ENCODE measurements at regions not wholly inside any gene's neighbourhood (a gene's known extent, or its start where the extent isn't known, plus 50 kb on each side); places are given as distances from the start of the nearest gene placed in this dataset.

DNA sequence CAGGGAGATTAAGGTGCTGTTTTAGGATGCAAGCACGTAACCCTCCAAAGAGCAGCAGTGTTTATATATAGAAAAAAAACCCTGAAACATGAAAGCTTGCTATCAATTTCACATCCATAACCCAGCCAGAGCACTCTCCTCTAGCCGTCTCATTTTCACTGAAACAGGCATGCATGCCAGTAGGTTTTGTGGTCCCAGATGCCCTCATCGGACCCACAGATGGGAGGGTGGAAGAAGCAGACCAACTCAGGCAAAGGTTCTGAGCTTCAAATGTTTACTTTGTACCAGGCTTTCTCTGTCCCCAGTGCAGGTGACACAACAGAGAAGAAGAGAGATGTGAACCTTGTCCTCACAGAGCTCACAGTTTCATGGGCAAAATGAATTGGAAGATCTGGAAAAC is 127.4 kb upstream of the ATP10B start:
- no peaks in the 10 kb centered on the region for H3K9me3 ChIP-seq (ENCODE audit: insufficient read depth, low read length)
- no peaks in the 10 kb centered on the region for H3K4me1 ChIP-seq (ENCODE audit: insufficient read depth, insufficient read length)
- no peak overlapping the region for H3K4me3 ChIP-seq (ENCODE audit: insufficient read length, low read depth)
- no peak overlapping the region for H3K9ac ChIP-seq (ENCODE audit: insufficient read length, low read depth)
- no peaks in the 10 kb centered on the region for H3K36me3 ChIP-seq (ENCODE audit: insufficient read depth, insufficient read length, low read length)
- no peak for TF ChIP-seq ZNF274 (IDR thresholded peaks at IDR 0.05; ENCODE audit: low read depth, low read length)
- TF ChIP-seq SUZ12 (IDR thresholded peaks at IDR 0.05; ENCODE audit: extremely low read depth, insufficient read depth, insufficient read length): no peak
- no peak for TF ChIP-seq YY1 (IDR thresholded peaks at IDR 0.05; ENCODE audit: insufficient read depth, insufficient read length)
- H3K27me3 ChIP-seq (ENCODE audit: insufficient read depth, insufficient read length): no peaks in the 10 kb centered on the region
- DNase-seq (ENCODE audit: low read depth, low spot score): no peak

DNA sequence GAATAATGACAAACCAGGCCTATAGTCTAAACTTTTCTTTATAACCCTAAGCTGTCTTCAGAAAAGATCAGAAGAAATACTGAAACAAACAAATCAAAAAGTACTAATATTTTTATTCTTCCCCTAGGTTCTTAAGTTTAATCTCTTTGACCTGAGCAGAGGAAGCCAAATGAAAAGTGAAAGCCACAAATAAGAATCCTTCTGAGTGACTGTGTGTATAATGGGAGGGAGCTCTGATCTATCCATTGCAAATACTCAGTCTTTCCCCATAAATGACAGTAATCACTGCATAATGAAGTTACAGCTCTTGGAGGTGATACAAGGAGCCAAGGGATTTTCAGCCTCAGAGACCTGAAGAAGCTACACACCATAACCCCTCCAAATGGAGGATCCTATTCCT is 126.9 kb upstream of the ATP10B start:
- no peak for DNase-seq (ENCODE audit: low read depth, low spot score)
- Histone ChIP-seq H3K9ac (ENCODE audit: insufficient read length, low read depth) (no peak overlapping the region), H3K4me1 (ENCODE audit: insufficient read depth, insufficient read length) (no peaks in the 10 kb centered on the region), H3K9me3 (ENCODE audit: insufficient read depth, low read length) (no peaks in the 10 kb centered on the region), H3K27me3 (ENCODE audit: insufficient read depth, insufficient read length) (no peaks in the 10 kb centered on the region), H3K36me3 (ENCODE audit: insufficient read depth, insufficient read length, low read length) (no peaks in the 10 kb centered on the region), H3K4me3 (ENCODE audit: insufficient read length, low read depth) (no peak overlapping the region)
- TF ChIP-seq SUZ12 (IDR thresholded peaks at IDR 0.05; ENCODE audit: extremely low read depth, insufficient read depth, insufficient read length): no peak
- TF ChIP-seq YY1 (IDR thresholded peaks at IDR 0.05; ENCODE audit: insufficient read depth, insufficient read length): no peak
- no peak for TF ChIP-seq ZNF274 (IDR thresholded peaks at IDR 0.05; ENCODE audit: low read depth, low read length)

DNA sequence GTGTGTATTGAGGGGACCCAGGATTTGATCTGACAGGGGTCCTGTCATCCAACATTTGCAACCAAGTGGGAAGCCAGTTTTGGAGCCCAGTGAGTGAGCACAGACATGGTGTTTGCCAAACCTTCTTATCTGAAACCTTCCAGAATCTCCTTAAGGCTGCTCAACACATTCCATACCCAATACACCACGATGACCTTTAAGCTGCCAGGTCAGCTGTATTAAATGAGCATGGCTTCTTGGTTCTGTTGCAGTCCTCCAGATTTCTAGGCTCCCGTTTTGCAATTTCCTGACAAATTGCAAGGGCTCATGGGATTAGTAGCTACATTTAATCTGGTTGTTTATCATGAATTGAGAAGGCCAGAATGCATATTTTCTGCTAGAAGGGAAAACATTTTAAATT is 124.2 kb upstream of the ATP10B start:
- Histone ChIP-seq H3K4me3 (ENCODE audit: insufficient read length, low read depth) (no peak overlapping the region), H3K36me3 (ENCODE audit: insufficient read depth, insufficient read length, low read length) (no peaks in the 10 kb centered on the region), H3K9ac (ENCODE audit: insufficient read length, low read depth) (no peak overlapping the region), H3K27me3 (ENCODE audit: insufficient read depth, insufficient read length) (no peaks in the 10 kb centered on the region), H3K4me1 (ENCODE audit: insufficient read depth, insufficient read length) (no peaks in the 10 kb centered on the region), H3K9me3 (ENCODE audit: insufficient read depth, low read length) (no peaks in the 10 kb centered on the region)
- no peak for DNase-seq (ENCODE audit: low read depth, low spot score)
- TF ChIP-seq SUZ12 (IDR thresholded peaks at IDR 0.05; ENCODE audit: extremely low read depth, insufficient read depth, insufficient read length) (no peak), YY1 (IDR thresholded peaks at IDR 0.05; ENCODE audit: insufficient read depth, insufficient read length) (no peak), ZNF274 (IDR thresholded peaks at IDR 0.05; ENCODE audit: low read depth, low read length) (no peak)

DNA sequence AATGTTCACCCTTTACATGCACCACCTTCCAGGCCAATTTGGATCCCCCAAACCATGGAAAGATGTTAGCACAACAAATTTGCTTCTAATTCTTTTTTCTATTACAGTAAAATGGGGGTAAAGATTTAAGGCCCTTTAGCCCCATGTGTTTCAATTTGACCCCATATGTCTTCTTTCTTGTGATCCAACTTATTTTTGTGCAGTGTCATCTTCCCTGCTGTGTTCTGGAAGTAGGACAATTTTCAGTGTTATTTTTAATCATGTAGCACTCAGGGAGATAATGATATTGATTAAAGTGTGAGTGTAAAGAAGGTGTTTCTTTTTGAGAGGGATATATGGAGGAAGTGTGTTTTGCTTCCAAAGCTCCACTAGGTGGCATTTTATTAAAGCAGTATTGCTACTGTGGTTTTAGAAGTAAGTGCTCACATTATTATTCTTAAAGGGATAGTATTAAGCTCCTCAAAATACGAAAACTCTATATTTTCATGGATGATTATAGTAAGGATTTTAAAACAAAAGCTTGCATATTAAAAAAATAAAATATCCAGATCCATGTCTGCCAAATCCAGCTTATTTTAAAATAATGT is 118.7 kb upstream of the ATP10B start:
- TF ChIP-seq SUZ12 (IDR thresholded peaks at IDR 0.05; ENCODE audit: extremely low read depth, insufficient read depth, insufficient read length) (no peak), YY1 (IDR thresholded peaks at IDR 0.05; ENCODE audit: insufficient read depth, insufficient read length) (no peak), ZNF274 (IDR thresholded peaks at IDR 0.05; ENCODE audit: low read depth, low read length) (no peak)
- no peak for DNase-seq (ENCODE audit: low read depth, low spot score)

DNA sequence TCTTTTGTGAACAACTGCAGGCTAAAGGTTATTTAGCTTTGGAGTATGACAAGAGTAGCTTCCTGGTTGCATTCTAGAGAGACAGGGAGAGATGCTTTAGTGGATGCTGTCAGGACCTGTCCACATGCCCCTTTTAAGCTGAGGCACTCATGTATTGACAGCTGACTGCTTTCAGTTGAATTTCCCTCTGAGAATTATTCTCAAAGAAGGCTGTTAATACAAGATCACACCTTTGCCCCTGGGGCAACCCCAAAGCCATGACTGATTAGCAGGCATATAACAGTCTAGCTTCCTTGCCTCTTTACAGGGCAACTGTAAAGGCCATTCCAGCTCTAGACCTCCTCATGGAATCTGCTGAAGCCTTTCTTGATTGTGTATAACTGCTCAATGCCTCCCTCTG is 117.6 kb upstream of the ATP10B start:
- TF ChIP-seq SUZ12 (IDR thresholded peaks at IDR 0.05; ENCODE audit: extremely low read depth, insufficient read depth, insufficient read length) (no peak), YY1 (IDR thresholded peaks at IDR 0.05; ENCODE audit: insufficient read depth, insufficient read length) (no peak), ZNF274 (IDR thresholded peaks at IDR 0.05; ENCODE audit: low read depth, low read length) (no peak)
- H3K27me3 ChIP-seq (ENCODE audit: insufficient read depth, insufficient read length): no peaks in the 10 kb centered on the region
- H3K9ac ChIP-seq (ENCODE audit: insufficient read length, low read depth): no peak overlapping the region
- no peak overlapping the region for H3K4me3 ChIP-seq (ENCODE audit: insufficient read length, low read depth)
- no peaks in the 10 kb centered on the region for H3K36me3 ChIP-seq (ENCODE audit: insufficient read depth, insufficient read length, low read length)
- H3K4me1 ChIP-seq (ENCODE audit: insufficient read depth, insufficient read length): no peaks in the 10 kb centered on the region
- DNase-seq (ENCODE audit: low read depth, low spot score): no peak
- no peaks in the 10 kb centered on the region for H3K9me3 ChIP-seq (ENCODE audit: insufficient read depth, low read length)

More for the DNA sequence above, 118.7 kb upstream of the ATP10B start:
- Histone ChIP-seq H3K27me3 (ENCODE audit: insufficient read depth, insufficient read length) (no peaks in the 10 kb centered on the region), H3K4me1 (ENCODE audit: insufficient read depth, insufficient read length) (no peaks in the 10 kb centered on the region), H3K36me3 (ENCODE audit: insufficient read depth, insufficient read length, low read length) (no peaks in the 10 kb centered on the region), H3K9ac (ENCODE audit: insufficient read length, low read depth) (no peak overlapping the region), H3K9me3 (ENCODE audit: insufficient read depth, low read length) (no peaks in the 10 kb centered on the region), H3K4me3 (ENCODE audit: insufficient read length, low read depth) (no peak overlapping the region)

DNA sequence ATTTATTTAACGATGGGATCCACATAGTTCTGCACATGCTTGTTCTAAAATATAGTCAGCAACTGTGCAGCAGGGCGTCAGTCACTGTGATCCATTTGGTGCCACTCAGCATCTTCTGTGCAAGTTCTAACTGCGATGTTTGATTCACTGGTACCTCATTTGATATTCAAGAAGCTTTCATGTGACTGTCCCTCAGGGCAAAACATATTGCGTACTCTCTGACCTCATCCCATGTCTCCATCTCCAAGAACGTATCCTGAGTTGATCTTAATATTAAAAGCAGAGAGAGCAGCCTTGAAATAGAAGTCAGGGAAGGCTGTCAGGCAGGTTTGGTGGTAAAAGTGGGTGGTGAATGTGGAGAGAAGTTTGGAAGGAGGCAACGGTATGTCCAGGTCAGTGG is 116.5 kb upstream of the ATP10B start:
- DNase-seq (ENCODE audit: low read depth, low spot score): no peak
- no peaks in the 10 kb centered on the region for H3K9me3 ChIP-seq (ENCODE audit: insufficient read depth, low read length)
- TF ChIP-seq SUZ12 (IDR thresholded peaks at IDR 0.05; ENCODE audit: extremely low read depth, insufficient read depth, insufficient read length): no peak
- no peak for TF ChIP-seq YY1 (IDR thresholded peaks at IDR 0.05; ENCODE audit: insufficient read depth, insufficient read length)
- no peak for TF ChIP-seq ZNF274 (IDR thresholded peaks at IDR 0.05; ENCODE audit: low read depth, low read length)

DNA sequence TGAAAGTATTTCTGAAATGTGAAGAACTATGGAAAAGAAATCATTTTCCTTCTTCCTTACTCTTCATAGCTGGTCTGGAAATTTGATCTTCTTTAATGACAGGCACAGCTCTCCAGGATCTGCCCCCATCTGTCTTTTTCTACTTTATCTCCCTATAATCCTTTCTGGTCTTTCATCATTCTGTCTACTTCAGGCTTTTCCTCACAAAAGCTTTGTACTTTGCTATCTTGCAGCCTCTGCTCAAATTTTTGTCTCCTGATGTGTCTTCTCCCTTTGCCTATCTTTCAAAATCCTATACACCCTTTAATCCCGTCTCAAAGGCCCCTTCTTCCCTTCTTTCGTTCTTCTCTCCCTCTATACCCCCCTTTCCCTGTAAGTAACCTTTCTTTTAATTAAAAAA is 114.9 kb upstream of the ATP10B start:
- H3K9me3 ChIP-seq (ENCODE audit: insufficient read depth, low read length): no peaks in the 10 kb centered on the region
- H3K27me3 ChIP-seq (ENCODE audit: insufficient read depth, insufficient read length): no peaks in the 10 kb centered on the region
- TF ChIP-seq SUZ12 (IDR thresholded peaks at IDR 0.05; ENCODE audit: extremely low read depth, insufficient read depth, insufficient read length): no peak
- TF ChIP-seq ZNF274 (IDR thresholded peaks at IDR 0.05; ENCODE audit: low read depth, low read length): no peak
- no peak for TF ChIP-seq YY1 (IDR thresholded peaks at IDR 0.05; ENCODE audit: insufficient read depth, insufficient read length)
- no peaks in the 10 kb centered on the region for H3K36me3 ChIP-seq (ENCODE audit: insufficient read depth, insufficient read length, low read length)
- H3K4me3 ChIP-seq (ENCODE audit: insufficient read length, low read depth): no peak overlapping the region
- H3K9ac ChIP-seq (ENCODE audit: insufficient read length, low read depth): no peak overlapping the region
- no peaks in the 10 kb centered on the region for H3K4me1 ChIP-seq (ENCODE audit: insufficient read depth, insufficient read length)
- no peak for DNase-seq (ENCODE audit: low read depth, low spot score)

More for the DNA sequence above, 116.5 kb upstream of the ATP10B start:
- no peak overlapping the region for H3K4me3 ChIP-seq (ENCODE audit: insufficient read length, low read depth)
- no peaks in the 10 kb centered on the region for H3K36me3 ChIP-seq (ENCODE audit: insufficient read depth, insufficient read length, low read length)
- H3K27me3 ChIP-seq (ENCODE audit: insufficient read depth, insufficient read length): no peaks in the 10 kb centered on the region
- no peaks in the 10 kb centered on the region for H3K4me1 ChIP-seq (ENCODE audit: insufficient read depth, insufficient read length)
- H3K9ac ChIP-seq (ENCODE audit: insufficient read length, low read depth): no peak overlapping the region

Data from NT2/D1 (cell line).